B cell (primary cell): ENCODE measurements at regions not wholly inside any gene's neighbourhood (a gene's known extent, or its start where the extent isn't known, plus 50 kb on each side); places are given as distances from the start of the nearest gene placed in this dataset.

ENCODE experiments used
- CTCF ChIP-seq: fragments of 200-600 bp; IDR thresholded peaks from one replicate; pipeline ENCODE4 v1.8.0; 2022; ENCODE audit warnings: antibody characterized with exemption, mild to moderate bottlenecking
- EZH2 ChIP-seq: IDR thresholded peaks from 2 replicates; pipeline ENCODE4 v1.6.1; 2012; ENCODE audit warnings: borderline replicate concordance, low read depth, mild to moderate bottlenecking, moderate library complexity, low read length; ENCODE audit not compliant: insufficient read depth, poor library complexity, severe bottlenecking

GRCh38 chr12:67876305-67876915 lies 112.8 kb upstream of the IFNG-AS1 start:
- TF ChIP-seq EZH2, result no peak
- TF ChIP-seq CTCF, result no peak
